ENCODE measurements at regions not wholly inside any gene's neighbourhood (a gene's known extent, or its start where the extent isn't known, plus 50 kb on each side); places are given as distances from the start of the nearest gene placed in this dataset.

GRCh38 chr2:161030260-161031063 is 129.8 kb upstream of the TANK start:
- H3K9me3 Mint-ChIP-seq, result peaks cover 11% of the 10 kb centered on the region
- no peak for DNase-seq (ENCODE audit: low spot score in 2 of 2, unreplicated experiment in 2 of 2)
- H3K36me3 Mint-ChIP-seq, result no peaks in the 10 kb centered on the region
- H3K27ac Mint-ChIP-seq, result no peak overlapping the region
- no peak overlapping the region for H3K4me3 Mint-ChIP-seq
- H3K4me1 Mint-ChIP-seq, result peaks cover 6% of the 10 kb centered on the region
- TF ChIP-seq CTCF (IDR thresholded peaks at IDR 0.05; ENCODE audit: unreplicated experiment), result no peak
- H3K27me3 Mint-ChIP-seq (ENCODE audit: low read depth), result no peaks in the 10 kb centered on the region

- Mint-ChIP-seq H3K9me3 (peaks cover 18% of the 10 kb centered on the region), H3K4me3 (no peak overlapping the region), H3K27me3 (ENCODE audit: low read depth) (no peaks in the 10 kb centered on the region), H3K27ac (no peak overlapping the region), H3K36me3 (no peaks in the 10 kb centered on the region), H3K4me1 (peaks cover 6% of the 10 kb centered on the region)
- no peak for DNase-seq (ENCODE audit: low spot score in 2 of 2, unreplicated experiment in 2 of 2)
- no peak for TF ChIP-seq CTCF (IDR thresholded peaks at IDR 0.05; ENCODE audit: unreplicated experiment)
Observed at GRCh38 chr2:161031511-161031910, 128.7 kb upstream of the TANK start.

GRCh38 chr2:161032635-161033034 is 127.6 kb upstream of the TANK start:
- H3K9me3 Mint-ChIP-seq, result peaks cover 18% of the 10 kb centered on the region
- no peaks in the 10 kb centered on the region for H3K27me3 Mint-ChIP-seq (ENCODE audit: low read depth)
- H3K36me3 Mint-ChIP-seq, result no peaks in the 10 kb centered on the region
- peaks cover 6% of the 10 kb centered on the region for H3K4me1 Mint-ChIP-seq
- no peak for TF ChIP-seq CTCF (IDR thresholded peaks at IDR 0.05; ENCODE audit: unreplicated experiment)
- no peak for DNase-seq (ENCODE audit: low spot score in 2 of 2, unreplicated experiment in 2 of 2)
- H3K27ac Mint-ChIP-seq, result no peak overlapping the region
- H3K4me3 Mint-ChIP-seq, result no peak overlapping the region

GRCh38 chr2:161033059-161033660 is 127.1 kb upstream of the TANK start:
- peaks cover 18% of the 10 kb centered on the region for H3K9me3 Mint-ChIP-seq
- H3K36me3 Mint-ChIP-seq, result no peaks in the 10 kb centered on the region
- no peaks in the 10 kb centered on the region for H3K27me3 Mint-ChIP-seq (ENCODE audit: low read depth)
- TF ChIP-seq CTCF (IDR thresholded peaks at IDR 0.05; ENCODE audit: unreplicated experiment), result no peak
- H3K27ac Mint-ChIP-seq, result peak overlapping the region; percentile 36
- no peak overlapping the region for H3K4me3 Mint-ChIP-seq
- DNase-seq (ENCODE audit: low spot score in 2 of 2, unreplicated experiment in 2 of 2), result no peak
- H3K4me1 Mint-ChIP-seq, result peaks cover 6% of the 10 kb centered on the region

- H3K27ac Mint-ChIP-seq, result no peak overlapping the region
- no peaks in the 10 kb centered on the region for H3K27me3 Mint-ChIP-seq (ENCODE audit: low read depth)
- peaks cover 13% of the 10 kb centered on the region for H3K9me3 Mint-ChIP-seq
- H3K4me1 Mint-ChIP-seq, result peaks cover 12% of the 10 kb centered on the region
- DNase-seq (ENCODE audit: low spot score in 2 of 2, unreplicated experiment in 2 of 2), result no peak
- H3K36me3 Mint-ChIP-seq, result no peaks in the 10 kb centered on the region
- TF ChIP-seq CTCF (IDR thresholded peaks at IDR 0.05; ENCODE audit: unreplicated experiment), result no peak
- no peak overlapping the region for H3K4me3 Mint-ChIP-seq
Observed at GRCh38 chr2:161036926-161037325, 123.3 kb upstream of the TANK start.
